PFSK-1 (cell line): ENCODE measurements at regions not wholly inside any gene's neighbourhood (a gene's known extent, or its start where the extent isn't known, plus 50 kb on each side); places are given as distances from the start of the nearest gene placed in this dataset.

Experiments used
- FOXP2 ChIP-seq: optimal IDR thresholded peaks from 2 replicates; pipeline ENCODE3; 2011; ENCODE audit warnings: borderline replicate concordance, control low read depth, inconsistent platforms; ENCODE audit not compliant: insufficient read depth; ENCODE audit errors: extremely low read length, extremely low read depth
- POLR2AphosphoS5 ChIP-seq: IDR thresholded peaks from 2 replicates; pipeline ENCODE4 v1.6.1; 2012; ENCODE audit warnings: low read depth, mild to moderate bottlenecking, control low read depth, low read length, moderate library complexity
- SIN3A ChIP-seq: IDR thresholded peaks from 2 replicates; pipeline ENCODE4 v1.6.1; 2012; ENCODE audit warnings: mild to moderate bottlenecking, low read length, moderate library complexity, borderline replicate concordance; ENCODE audit not compliant: insufficient read depth
- TAF1 ChIP-seq: IDR thresholded peaks from 2 replicates; pipeline ENCODE4 v1.6.1; 2012; ENCODE audit warnings: low read length, control low read depth, borderline replicate concordance; ENCODE audit not compliant: insufficient read depth
- TF ChIP-seq, protein P1 (sequence below), 2 experiments: IDR thresholded peaks; 2 replicates each; pipeline versions ENCODE4 v1.6.1 to v1.8.0; 2011 to 2012; ENCODE audit warnings: low read depth in 2 of 2, low read length in 2 of 2, control low read depth in 1 of 2, inconsistent platforms in 1 of 2, mild to moderate bottlenecking in 1 of 2, moderate library complexity in 1 of 2; ENCODE audit not compliant: insufficient read depth in 1 of 2

GRCh38 chr12:20205854-20206253 is 162.5 kb upstream of the PDE3A start:
- TF ChIP-seq, protein P1, sequence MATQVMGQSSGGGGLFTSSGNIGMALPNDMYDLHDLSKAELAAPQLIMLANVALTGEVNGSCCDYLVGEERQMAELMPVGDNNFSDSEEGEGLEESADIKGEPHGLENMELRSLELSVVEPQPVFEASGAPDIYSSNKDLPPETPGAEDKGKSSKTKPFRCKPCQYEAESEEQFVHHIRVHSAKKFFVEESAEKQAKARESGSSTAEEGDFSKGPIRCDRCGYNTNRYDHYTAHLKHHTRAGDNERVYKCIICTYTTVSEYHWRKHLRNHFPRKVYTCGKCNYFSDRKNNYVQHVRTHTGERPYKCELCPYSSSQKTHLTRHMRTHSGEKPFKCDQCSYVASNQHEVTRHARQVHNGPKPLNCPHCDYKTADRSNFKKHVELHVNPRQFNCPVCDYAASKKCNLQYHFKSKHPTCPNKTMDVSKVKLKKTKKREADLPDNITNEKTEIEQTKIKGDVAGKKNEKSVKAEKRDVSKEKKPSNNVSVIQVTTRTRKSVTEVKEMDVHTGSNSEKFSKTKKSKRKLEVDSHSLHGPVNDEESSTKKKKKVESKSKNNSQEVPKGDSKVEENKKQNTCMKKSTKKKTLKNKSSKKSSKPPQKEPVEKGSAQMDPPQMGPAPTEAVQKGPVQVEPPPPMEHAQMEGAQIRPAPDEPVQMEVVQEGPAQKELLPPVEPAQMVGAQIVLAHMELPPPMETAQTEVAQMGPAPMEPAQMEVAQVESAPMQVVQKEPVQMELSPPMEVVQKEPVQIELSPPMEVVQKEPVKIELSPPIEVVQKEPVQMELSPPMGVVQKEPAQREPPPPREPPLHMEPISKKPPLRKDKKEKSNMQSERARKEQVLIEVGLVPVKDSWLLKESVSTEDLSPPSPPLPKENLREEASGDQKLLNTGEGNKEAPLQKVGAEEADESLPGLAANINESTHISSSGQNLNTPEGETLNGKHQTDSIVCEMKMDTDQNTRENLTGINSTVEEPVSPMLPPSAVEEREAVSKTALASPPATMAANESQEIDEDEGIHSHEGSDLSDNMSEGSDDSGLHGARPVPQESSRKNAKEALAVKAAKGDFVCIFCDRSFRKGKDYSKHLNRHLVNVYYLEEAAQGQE (IDR thresholded peaks at IDR 0.05; ENCODE audit: insufficient read depth in 1 of 2, low read depth in 2 of 2, low read length in 2 of 2), result no peak
- TF ChIP-seq POLR2AphosphoS5, result no peak
- no peak for TF ChIP-seq TAF1
- TF ChIP-seq SIN3A, result peak; percentile 20; the same call in 1 of the 2 replicates
- TF ChIP-seq FOXP2, result no peak
